ENCODE measurements at regions not wholly inside any gene's neighbourhood (a gene's known extent, or its start where the extent isn't known, plus 50 kb on each side); places are given as distances from the start of the nearest gene placed in this dataset.

- TF ChIP-seq CTCF (IDR thresholded peaks at IDR 0.05; ENCODE audit: low read length) = no peak
- TF ChIP-seq EZH2 (optimal IDR thresholded peaks at IDR 0.05; ENCODE audit: low read depth, low read length) = no peak
Observed at GRCh38 chr18:52289392-52289791, 50.6 kb upstream of the DCC start.
